ENCODE measurements at regions not wholly inside any gene's neighbourhood (a gene's known extent, or its start where the extent isn't known, plus 50 kb on each side); places are given as distances from the start of the nearest gene placed in this dataset.

DNA sequence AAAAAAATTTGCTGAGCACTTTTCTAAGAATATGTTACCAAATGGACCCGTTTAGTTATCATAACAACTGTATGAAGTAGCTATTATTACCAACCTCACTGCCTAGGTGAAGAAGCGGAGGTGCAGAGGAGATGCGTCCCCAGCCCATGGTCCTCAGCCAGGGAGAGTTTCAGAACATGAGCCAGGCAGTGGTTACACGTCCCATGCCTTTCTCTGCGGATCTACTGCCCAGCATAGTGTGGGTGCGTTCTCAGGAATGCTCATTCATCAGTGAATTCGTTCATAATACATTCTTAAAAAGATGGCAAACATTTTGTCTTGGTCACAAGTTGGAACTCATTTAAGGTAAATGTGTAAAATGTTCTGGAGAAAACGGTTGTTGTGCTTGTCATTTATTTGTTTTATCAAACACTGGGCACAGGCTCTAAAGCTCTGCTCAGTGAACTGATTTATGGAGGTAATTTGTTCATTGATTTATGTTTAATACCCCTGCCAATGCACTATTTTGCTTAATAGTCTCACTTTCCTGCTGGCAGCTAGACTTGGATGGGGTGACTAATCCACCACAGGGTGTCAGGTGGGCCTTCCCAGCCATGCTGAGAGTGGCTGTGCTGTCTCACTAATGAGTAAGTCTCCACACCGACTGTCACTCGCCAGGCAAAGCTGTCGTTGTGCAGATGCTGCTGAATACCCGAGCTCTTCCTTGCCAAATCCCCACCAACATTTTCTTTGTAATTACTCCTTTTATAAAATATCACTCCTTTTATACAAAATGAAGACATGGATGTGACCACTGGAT is 248.8 kb downstream of the TENT4A start:
- Histone ChIP-seq H3K4me3 (no peak overlapping the region), H3K9me3 (ENCODE audit: low read depth, low read length) (no peaks in the 10 kb centered on the region), H3K9ac (ENCODE audit: insufficient read length) (no peak overlapping the region), H3K27ac (no peak overlapping the region), H3K36me3 (ENCODE audit: insufficient read depth, low read length) (no peaks in the 10 kb centered on the region)
- no peak for DNase-seq (ENCODE audit: low read depth, low spot score)
- TF ChIP-seq FOXP2 (optimal IDR thresholded peaks at IDR 0.05; ENCODE audit: control extremely low read depth, extremely low read length, insufficient read depth) (no peak), EZH2 (IDR thresholded peaks at IDR 0.05) (no peak), POLR2AphosphoS5 (IDR thresholded peaks at IDR 0.05; ENCODE audit: borderline replicate concordance, low read depth, low read length) (no peak)

DNA sequence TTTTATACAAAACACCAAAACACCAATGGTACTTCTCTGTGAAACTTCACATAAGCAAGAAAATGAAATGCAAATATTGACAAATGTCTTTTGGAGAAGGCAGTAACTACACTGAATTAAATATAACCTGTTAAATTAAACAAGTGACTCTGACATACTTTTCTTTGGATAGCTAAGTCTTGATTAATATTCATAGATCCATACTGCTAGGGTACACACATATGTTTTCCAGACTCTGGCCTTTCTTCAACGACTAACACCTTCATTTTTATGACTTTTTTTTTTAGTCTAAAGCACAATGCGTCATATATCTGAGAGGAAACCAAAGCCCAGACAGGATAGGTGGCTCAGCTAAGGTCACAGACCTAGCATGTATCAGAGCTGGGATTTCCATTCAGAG is 263.7 kb downstream of the TENT4A start:
- Histone ChIP-seq H3K4me3 (no peak overlapping the region), H3K9me3 (ENCODE audit: low read depth, low read length) (no peaks in the 10 kb centered on the region), H3K27ac (no peak overlapping the region), H3K36me3 (ENCODE audit: insufficient read depth, low read length) (no peaks in the 10 kb centered on the region), H3K9ac (ENCODE audit: insufficient read length) (no peak overlapping the region)
- no peak for DNase-seq (ENCODE audit: low read depth, low spot score)
- TF ChIP-seq EZH2 (IDR thresholded peaks at IDR 0.05), result no peak
- no peak for TF ChIP-seq POLR2AphosphoS5 (IDR thresholded peaks at IDR 0.05; ENCODE audit: borderline replicate concordance, low read depth, low read length)
- TF ChIP-seq FOXP2 (optimal IDR thresholded peaks at IDR 0.05; ENCODE audit: control extremely low read depth, extremely low read length, insufficient read depth), result no peak

DNA sequence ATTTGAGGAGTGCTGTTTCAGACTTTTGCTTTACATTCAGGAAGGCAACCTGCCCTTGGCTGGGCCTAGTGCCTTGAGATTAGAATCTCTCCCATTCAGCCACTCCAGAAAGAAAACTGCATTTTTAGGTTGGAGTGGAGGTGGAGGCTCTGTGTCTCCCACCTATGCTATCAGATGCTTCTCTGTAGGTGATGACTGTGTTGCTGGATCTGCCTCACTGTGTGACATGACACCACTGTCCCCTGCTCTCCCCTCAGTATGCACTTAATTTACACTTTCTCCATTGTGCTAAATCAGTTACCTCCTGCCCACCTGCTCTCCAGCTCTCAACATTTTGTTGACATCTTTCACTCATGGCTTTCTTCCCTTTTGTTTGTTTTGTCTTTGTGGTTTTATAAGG is 265.8 kb downstream of the TENT4A start:
- Histone ChIP-seq H3K4me3 (no peak overlapping the region), H3K36me3 (ENCODE audit: insufficient read depth, low read length) (no peaks in the 10 kb centered on the region), H3K9me3 (ENCODE audit: low read depth, low read length) (no peaks in the 10 kb centered on the region), H3K27ac (no peak overlapping the region), H3K9ac (ENCODE audit: insufficient read length) (no peak overlapping the region)
- no peak for DNase-seq (ENCODE audit: low read depth, low spot score)
- TF ChIP-seq EZH2 (IDR thresholded peaks at IDR 0.05), result no peak
- TF ChIP-seq POLR2AphosphoS5 (IDR thresholded peaks at IDR 0.05; ENCODE audit: borderline replicate concordance, low read depth, low read length), result no peak
- no peak for TF ChIP-seq FOXP2 (optimal IDR thresholded peaks at IDR 0.05; ENCODE audit: control extremely low read depth, extremely low read length, insufficient read depth)

DNA sequence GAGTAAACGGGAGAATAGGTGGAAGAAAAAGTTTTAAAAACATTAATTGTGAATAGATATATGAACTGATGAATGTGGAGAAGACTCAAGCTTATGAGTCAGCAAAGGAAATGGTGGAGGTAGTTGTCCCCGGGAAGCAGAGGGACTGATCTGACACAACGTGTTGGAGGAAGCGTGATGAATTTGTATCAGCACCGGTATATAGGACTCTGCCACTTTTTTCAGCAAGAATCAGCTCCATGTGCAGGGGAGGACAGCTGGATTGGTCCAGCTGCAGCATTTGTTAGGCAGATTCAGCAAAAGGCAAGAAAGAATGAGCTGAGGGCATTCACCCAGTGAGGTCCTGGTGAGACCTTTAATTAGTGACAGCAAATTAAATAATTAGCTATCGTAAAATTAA is 276.0 kb downstream of the TENT4A start:
- no peak for DNase-seq (ENCODE audit: low read depth, low spot score)
- Histone ChIP-seq H3K4me3 (no peak overlapping the region), H3K36me3 (ENCODE audit: insufficient read depth, low read length) (no peaks in the 10 kb centered on the region), H3K9me3 (ENCODE audit: low read depth, low read length) (no peaks in the 10 kb centered on the region), H3K27ac (no peak overlapping the region), H3K9ac (ENCODE audit: insufficient read length) (no peak overlapping the region)
- TF ChIP-seq POLR2AphosphoS5 (IDR thresholded peaks at IDR 0.05; ENCODE audit: borderline replicate concordance, low read depth, low read length) (no peak), EZH2 (IDR thresholded peaks at IDR 0.05) (no peak), FOXP2 (optimal IDR thresholded peaks at IDR 0.05; ENCODE audit: control extremely low read depth, extremely low read length, insufficient read depth) (no peak)

DNA sequence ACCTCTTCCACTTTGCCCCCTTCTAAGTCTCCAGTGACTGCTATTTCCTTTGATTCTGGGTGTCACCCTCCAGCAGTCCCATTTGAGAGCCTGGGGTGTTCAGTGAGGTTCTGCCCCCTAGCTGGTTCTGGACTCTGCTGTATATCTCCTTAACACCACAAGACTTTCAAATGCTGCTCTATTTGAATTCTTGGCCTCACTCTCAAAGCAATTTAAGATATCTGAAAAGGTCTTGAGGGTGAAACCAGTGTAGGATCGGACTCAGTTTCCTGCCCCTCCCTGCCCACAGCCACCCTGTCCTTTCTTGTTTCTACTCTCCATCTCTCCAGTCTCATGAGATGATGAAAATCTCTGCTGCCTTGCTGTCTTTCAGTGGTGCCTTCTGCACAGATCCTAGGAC is 280.9 kb downstream of the TENT4A start:
- no peaks in the 10 kb centered on the region for H3K9me3 ChIP-seq (ENCODE audit: low read depth, low read length)
- TF ChIP-seq EZH2 (IDR thresholded peaks at IDR 0.05) (no peak), POLR2AphosphoS5 (IDR thresholded peaks at IDR 0.05; ENCODE audit: borderline replicate concordance, low read depth, low read length) (no peak), FOXP2 (optimal IDR thresholded peaks at IDR 0.05; ENCODE audit: control extremely low read depth, extremely low read length, insufficient read depth) (no peak)
- no peak overlapping the region for H3K9ac ChIP-seq (ENCODE audit: insufficient read length)

DNA sequence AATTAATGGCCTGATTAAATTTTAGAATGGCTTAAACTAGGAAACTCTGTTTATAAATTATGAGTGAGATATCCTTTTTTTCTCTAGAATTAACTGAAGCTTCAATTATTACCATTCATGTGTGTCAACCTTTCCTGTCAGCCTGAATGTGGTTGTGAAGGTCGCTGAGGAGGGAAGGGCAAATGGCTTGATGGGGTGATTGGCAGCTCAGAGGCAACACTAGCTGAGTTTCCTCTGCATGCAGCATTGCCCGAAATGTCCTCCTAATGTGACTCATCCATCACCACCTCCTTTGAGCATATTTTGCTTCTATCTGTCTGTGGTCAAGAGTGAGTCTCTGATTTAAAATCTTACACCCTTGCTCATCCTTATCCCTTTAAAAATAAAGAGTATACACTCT is 281.9 kb downstream of the TENT4A start:
- Histone ChIP-seq H3K9ac (ENCODE audit: insufficient read length) (no peak overlapping the region), H3K9me3 (ENCODE audit: low read depth, low read length) (no peaks in the 10 kb centered on the region), H3K27ac (no peak overlapping the region), H3K4me3 (no peak overlapping the region), H3K36me3 (ENCODE audit: insufficient read depth, low read length) (no peaks in the 10 kb centered on the region)
- DNase-seq (ENCODE audit: low read depth, low spot score), result no peak
- TF ChIP-seq EZH2 (IDR thresholded peaks at IDR 0.05), result no peak
- TF ChIP-seq POLR2AphosphoS5 (IDR thresholded peaks at IDR 0.05; ENCODE audit: borderline replicate concordance, low read depth, low read length), result no peak
- TF ChIP-seq FOXP2 (optimal IDR thresholded peaks at IDR 0.05; ENCODE audit: control extremely low read depth, extremely low read length, insufficient read depth), result no peak

More for the DNA sequence above, 280.9 kb downstream of the TENT4A start:
- Histone ChIP-seq H3K4me3 (no peak overlapping the region), H3K36me3 (ENCODE audit: insufficient read depth, low read length) (no peaks in the 10 kb centered on the region), H3K27ac (no peak overlapping the region)
- DNase-seq (ENCODE audit: low read depth, low spot score), result no peak

DNA sequence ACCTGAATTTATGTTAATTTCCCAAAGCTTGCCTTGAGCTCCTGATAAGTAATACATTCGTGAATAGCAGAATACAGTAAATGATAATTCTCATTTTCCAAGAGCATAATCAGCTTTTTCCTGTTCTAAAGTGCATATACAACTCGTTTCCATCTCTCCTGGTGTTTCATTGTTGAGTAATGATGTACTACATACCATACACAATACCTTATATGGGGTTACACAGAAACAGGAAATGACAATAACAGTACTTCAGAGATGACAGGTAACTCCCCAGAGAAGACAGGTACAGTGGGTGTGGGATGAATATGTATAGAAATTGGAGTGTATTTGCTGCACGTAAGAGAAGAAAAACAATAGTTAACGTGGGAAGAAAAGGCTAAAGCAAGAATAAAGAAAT is 287.1 kb downstream of the TENT4A start:
- no peak for TF ChIP-seq FOXP2 (optimal IDR thresholded peaks at IDR 0.05; ENCODE audit: control extremely low read depth, extremely low read length, insufficient read depth)
- TF ChIP-seq EZH2 (IDR thresholded peaks at IDR 0.05), result no peak
- TF ChIP-seq POLR2AphosphoS5 (IDR thresholded peaks at IDR 0.05; ENCODE audit: borderline replicate concordance, low read depth, low read length), result no peak
- H3K4me3 ChIP-seq, result no peak overlapping the region
- DNase-seq (ENCODE audit: low read depth, low spot score), result no peak
- no peaks in the 10 kb centered on the region for H3K36me3 ChIP-seq (ENCODE audit: insufficient read depth, low read length)
- H3K9me3 ChIP-seq (ENCODE audit: low read depth, low read length), result no peaks in the 10 kb centered on the region
- H3K9ac ChIP-seq (ENCODE audit: insufficient read length), result no peak overlapping the region
- H3K27ac ChIP-seq, result no peak overlapping the region

DNA sequence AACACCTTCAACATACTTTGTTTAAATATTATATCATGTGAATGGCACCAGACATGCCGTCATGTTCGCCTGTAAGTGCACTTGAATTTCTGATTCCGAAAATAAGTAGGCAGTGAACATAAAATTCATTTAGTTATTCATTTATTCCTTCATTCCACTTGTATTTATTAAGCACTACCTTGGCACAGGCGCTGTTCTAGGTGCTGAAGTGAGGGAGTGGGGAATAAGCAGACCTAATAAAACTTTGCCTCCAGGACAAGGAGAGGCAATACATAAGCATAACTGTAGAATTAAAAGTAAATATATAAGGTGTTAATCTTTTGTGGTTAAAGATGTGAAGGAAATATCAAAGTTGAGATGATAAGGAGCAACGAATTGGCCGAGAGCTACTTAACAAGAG is 297.4 kb downstream of the TENT4A start:
- no peaks in the 10 kb centered on the region for H3K9me3 ChIP-seq (ENCODE audit: low read depth, low read length)
- no peaks in the 10 kb centered on the region for H3K36me3 ChIP-seq (ENCODE audit: insufficient read depth, low read length)
- no peak overlapping the region for H3K9ac ChIP-seq (ENCODE audit: insufficient read length)
- no peak overlapping the region for H3K4me3 ChIP-seq
- no peak overlapping the region for H3K27ac ChIP-seq
- DNase-seq (ENCODE audit: low read depth, low spot score), result no peak
- TF ChIP-seq FOXP2 (optimal IDR thresholded peaks at IDR 0.05; ENCODE audit: control extremely low read depth, extremely low read length, insufficient read depth) (no peak), EZH2 (IDR thresholded peaks at IDR 0.05) (no peak), POLR2AphosphoS5 (IDR thresholded peaks at IDR 0.05; ENCODE audit: borderline replicate concordance, low read depth, low read length) (no peak)

DNA sequence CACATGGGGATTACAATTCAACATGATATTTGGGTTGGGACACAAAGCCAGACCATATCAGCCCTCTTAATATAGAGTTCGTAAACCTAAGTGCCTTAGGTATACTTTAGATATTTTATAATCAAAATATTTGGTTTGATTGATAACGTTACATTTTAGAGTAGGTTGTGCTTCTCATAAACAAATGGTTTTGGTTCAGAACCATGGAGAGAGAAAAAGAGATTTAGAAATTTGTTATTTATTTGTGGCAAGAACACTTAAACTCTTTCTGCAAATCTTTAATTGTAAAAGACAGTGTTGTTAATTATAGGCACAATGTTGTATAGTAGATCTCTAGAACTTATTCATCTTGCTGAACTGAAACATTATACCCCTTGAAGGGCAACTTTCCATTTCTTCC is 298.8 kb downstream of the TENT4A start:
- Histone ChIP-seq H3K9me3 (ENCODE audit: low read depth, low read length) (no peaks in the 10 kb centered on the region), H3K27ac (no peak overlapping the region), H3K36me3 (ENCODE audit: insufficient read depth, low read length) (no peaks in the 10 kb centered on the region), H3K4me3 (no peak overlapping the region), H3K9ac (ENCODE audit: insufficient read length) (no peak overlapping the region)
- no peak for TF ChIP-seq FOXP2 (optimal IDR thresholded peaks at IDR 0.05; ENCODE audit: control extremely low read depth, extremely low read length, insufficient read depth)
- TF ChIP-seq EZH2 (IDR thresholded peaks at IDR 0.05), result no peak
- no peak for TF ChIP-seq POLR2AphosphoS5 (IDR thresholded peaks at IDR 0.05; ENCODE audit: borderline replicate concordance, low read depth, low read length)
- no peak for DNase-seq (ENCODE audit: low read depth, low spot score)
